ENCODE measurements at regions not wholly inside any gene's neighbourhood (a gene's known extent, or its start where the extent isn't known, plus 50 kb on each side); places are given as distances from the start of the nearest gene placed in this dataset.

- DNase-seq (ENCODE audit: low read depth): no peak
- no peak overlapping the region for H3K4me3 ChIP-seq (ENCODE audit: low read length)
- no peak for TF ChIP-seq CTCF (conservative IDR thresholded peaks at IDR 0.05; ENCODE audit: low read length)
Observed at GRCh38 chr5:2569176-2569575, 182.3 kb downstream of the IRX2 start.

GRCh38 chr5:2566284-2566683 is 185.2 kb downstream of the IRX2 start:
- DNase-seq (ENCODE audit: low read depth): no peak
- no peak overlapping the region for H3K4me3 ChIP-seq (ENCODE audit: low read length)
- TF ChIP-seq CTCF (conservative IDR thresholded peaks at IDR 0.05; ENCODE audit: low read length): no peak

GRCh38 chr5:2565147-2565546 is 186.3 kb downstream of the IRX2 start:
- no peak for TF ChIP-seq CTCF (conservative IDR thresholded peaks at IDR 0.05; ENCODE audit: low read length)
- no peak overlapping the region for H3K4me3 ChIP-seq (ENCODE audit: low read length)

GRCh38 chr5:2563046-2563445 is 188.4 kb downstream of the IRX2 start:
- no peak overlapping the region for H3K4me3 ChIP-seq (ENCODE audit: low read length)
- no peak for TF ChIP-seq CTCF (conservative IDR thresholded peaks at IDR 0.05; ENCODE audit: low read length)
- no peak for DNase-seq (ENCODE audit: low read depth)

More at GRCh38 chr5:2565147-2565546, 186.3 kb downstream of the IRX2 start:
- DNase-seq (ENCODE audit: low read depth): no peak

GRCh38 chr5:2562036-2562435 is 189.4 kb downstream of the IRX2 start:
- no peak for DNase-seq (ENCODE audit: low read depth)

GRCh38 chr5:2560435-2560834 is 191.0 kb downstream of the IRX2 start:
- no peak for DNase-seq (ENCODE audit: low read depth)
- no peak overlapping the region for H3K4me3 ChIP-seq (ENCODE audit: low read length)
- TF ChIP-seq CTCF (conservative IDR thresholded peaks at IDR 0.05; ENCODE audit: low read length): no peak

More at GRCh38 chr5:2562036-2562435, 189.4 kb downstream of the IRX2 start:
- H3K4me3 ChIP-seq (ENCODE audit: low read length): no peak overlapping the region
- TF ChIP-seq CTCF (conservative IDR thresholded peaks at IDR 0.05; ENCODE audit: low read length): no peak

GRCh38 chr5:2557435-2557834 is 194.0 kb downstream of the IRX2 start:
- DNase-seq (ENCODE audit: low read depth): no peak
- TF ChIP-seq CTCF (conservative IDR thresholded peaks at IDR 0.05; ENCODE audit: low read length): no peak
- H3K4me3 ChIP-seq (ENCODE audit: low read length): no peak overlapping the region

All from AG10803 (cell line).